Erythroblast (primary cell): ENCODE measurements at regions not wholly inside any gene's neighbourhood (a gene's known extent, or its start where the extent isn't known, plus 50 kb on each side); places are given as distances from the start of the nearest gene placed in this dataset.

Experiments
- GATA1 ChIP-seq: IDR thresholded peaks from 2 replicates; pipeline ENCODE4 v1.6.1; 2011; ENCODE audit warnings: low read depth, mild to moderate bottlenecking, control low read depth, low read length, moderate library complexity
- POLR2A ChIP-seq: IDR thresholded peaks from 2 replicates; pipeline ENCODE4 v1.6.1; 2011; ENCODE audit warnings: mild to moderate bottlenecking, low read length

GRCh38 chr17:77361986-77362620 is 221.3 kb downstream of the SEC14L1 start:
- TF ChIP-seq POLR2A (no peak), GATA1 (no peak)
